CD4-positive, alpha-beta T cell treated with Interleukin-6 at 100 ng/mL for 8 hours (primary cell): ENCODE measurements at regions not wholly inside any gene's neighbourhood (a gene's known extent, or its start where the extent isn't known, plus 50 kb on each side); places are given as distances from the start of the nearest gene placed in this dataset.

ENCODE experiments used
- DNase-seq: peaks from one replicate; pipeline ENCODE4 v3.0.0-alpha.2; 2020; ENCODE audit warnings: mixed read lengths, low spot score

DNA sequence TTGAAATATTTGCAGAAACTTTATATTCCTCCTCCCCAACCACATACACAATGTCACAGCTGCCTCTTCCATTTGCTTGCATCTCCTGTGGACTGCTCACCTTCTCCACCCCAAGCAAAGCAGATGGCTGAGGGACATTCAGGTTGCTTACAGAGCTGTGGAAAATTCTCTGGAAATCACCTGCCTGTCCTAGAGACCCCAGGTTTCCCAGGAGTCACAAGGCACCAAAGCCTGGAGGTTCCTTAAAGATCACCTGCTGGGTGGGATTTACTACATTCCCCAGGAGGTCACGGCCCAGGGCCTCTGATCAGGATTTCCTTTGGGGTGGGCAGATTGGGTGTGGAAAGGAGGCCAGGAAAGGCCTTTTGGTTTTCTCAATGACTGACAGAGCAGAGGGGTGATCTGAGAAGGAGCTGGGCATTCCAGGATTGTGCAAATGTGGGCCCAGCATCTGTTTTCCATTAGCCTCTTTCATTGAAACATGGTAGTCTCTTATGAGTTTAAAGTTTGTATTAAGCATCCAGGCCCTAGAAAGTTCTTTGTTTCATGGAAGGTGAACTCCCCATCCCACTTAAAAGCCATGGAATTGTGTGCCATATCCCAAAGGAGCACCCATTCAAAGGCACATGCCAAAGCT lies 410.7 kb upstream of the TNP1 start:
- DNase-seq, result no peak

DNA sequence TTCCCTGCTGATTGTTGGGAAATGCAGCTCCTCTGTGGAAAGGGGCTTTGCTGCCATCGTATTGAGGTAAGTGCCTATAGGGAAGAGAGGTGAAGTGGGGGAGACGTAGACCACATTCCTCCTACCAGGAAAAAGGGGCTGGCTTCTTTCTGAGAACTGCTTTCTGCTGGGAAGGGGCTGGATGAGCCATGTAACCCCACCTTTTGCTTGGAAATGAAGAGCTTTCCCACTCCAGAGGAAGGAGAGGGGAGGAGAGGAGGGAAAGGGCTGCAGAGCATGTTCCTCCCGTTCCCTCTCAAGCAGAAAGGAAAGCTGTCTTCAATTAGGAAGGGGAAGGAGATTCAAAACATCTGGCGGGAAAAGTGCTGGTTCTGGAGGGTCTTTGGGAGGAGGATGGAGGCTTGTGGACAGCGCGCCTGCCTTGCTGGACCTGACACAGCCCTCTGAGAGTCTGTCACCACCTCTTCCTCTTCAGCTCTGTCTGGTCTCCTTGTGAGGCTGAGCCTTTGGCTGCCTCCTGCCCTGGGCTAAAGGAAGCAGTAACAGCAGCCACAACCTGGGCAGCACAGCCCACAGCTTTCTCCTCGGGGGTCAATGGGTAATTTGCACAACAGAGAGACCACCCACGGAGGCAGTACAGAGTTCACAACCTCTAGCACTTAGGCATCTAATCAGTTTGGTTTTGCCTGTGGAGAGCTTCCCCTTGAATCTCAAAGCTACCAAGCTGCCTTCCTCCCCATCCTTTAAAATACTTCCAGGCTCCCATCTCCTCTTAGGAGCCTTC lies 410.0 kb upstream of the TNP1 start:
- DNase-seq, result no peak

DNA sequence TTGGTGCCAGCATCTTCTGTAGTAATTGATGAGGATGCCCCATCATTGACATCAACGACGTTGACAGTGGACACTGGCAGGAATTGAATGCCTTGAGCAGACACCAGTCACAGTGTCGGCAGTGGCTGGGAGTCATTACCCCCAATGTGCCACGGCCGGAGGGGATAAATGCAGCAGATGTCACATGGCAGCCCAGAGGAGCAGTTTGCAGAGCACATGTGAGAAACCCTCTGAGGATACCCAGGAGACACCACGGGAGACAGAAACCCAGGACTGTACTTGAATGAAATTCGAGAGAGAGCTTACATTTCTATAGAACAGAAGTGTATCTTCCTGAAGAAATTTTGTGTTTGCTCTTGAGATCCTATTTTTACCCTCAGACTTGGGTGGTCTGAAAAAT lies 409.1 kb upstream of the TNP1 start:
- DNase-seq, result no peak

DNA sequence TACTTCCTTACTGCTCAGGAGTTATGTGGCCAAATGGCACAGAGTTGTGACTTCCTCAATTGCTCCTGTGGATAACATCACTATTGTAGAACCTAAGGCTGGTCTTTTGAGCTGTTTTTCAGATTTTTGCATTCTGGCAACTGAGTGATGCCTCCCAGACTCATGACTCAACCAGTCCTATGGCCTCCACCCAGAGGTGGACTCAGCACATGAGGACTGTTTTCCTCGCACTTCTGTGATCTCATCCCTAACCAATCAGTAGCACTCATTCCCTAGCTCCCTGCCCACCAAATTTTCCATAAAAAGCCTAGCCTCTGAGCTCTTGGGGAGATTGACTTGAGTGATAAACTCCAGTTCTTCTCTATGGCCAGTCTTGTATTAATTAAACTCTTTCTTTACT lies 407.9 kb upstream of the TNP1 start:
- no peak for DNase-seq

DNA sequence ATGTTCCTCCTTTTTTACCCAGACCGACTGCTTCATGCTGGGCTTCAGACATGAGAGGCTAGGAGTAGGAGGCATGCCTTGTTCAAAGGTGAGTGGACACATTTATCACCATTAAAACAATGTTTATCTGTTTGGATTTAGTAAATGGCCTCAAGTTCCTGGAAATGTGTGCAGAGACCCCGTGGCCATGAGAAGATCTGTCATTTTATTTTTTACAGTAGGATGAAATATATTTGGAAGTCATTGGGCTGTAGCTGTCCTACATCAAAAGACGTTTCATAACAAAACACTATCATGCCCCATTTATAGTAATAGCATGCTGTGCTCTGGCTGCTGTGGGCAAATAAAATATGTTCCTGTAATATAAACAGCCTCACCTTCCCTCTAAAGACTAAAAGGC lies 403.9 kb upstream of the TNP1 start:
- no peak for DNase-seq

DNA sequence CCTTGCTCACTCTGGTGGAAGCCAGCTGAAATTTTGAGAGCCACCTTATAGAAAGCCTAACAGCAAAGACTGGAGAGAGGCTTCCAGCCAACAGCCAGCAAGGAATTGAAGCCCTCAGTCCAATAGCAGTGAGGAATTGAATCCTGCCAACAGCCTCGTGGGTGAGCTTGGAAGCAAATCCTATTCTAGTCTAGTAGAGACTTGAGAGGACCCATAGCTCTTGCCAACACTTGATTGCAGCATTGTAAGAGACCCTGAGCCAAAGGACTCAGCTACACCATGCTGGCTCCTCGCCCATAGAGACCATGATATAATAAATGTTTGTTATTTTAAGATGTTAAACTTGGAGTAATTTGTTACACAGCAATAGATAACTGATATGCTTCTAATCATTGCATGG lies 403.0 kb upstream of the TNP1 start:
- no peak for DNase-seq

DNA sequence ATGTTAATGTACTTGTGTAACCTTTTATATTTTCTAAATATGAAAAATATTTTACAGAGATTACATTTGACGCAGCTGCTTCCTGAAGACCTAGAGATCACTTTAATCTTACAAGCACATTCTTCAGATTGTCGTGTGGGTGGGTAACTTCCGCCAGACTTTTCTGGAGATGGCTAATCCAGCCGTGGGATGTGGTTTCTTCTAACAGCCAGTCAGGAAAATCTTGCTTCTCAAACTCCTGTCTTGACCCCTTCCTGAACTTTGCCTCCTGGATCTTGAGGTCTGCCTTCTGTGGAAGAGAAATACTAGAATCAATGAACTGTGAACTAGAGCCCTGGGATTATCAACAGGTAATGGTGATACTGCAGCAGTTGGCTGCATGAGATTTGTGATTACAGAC lies 401.6 kb upstream of the TNP1 start:
- DNase-seq, result no peak

DNA sequence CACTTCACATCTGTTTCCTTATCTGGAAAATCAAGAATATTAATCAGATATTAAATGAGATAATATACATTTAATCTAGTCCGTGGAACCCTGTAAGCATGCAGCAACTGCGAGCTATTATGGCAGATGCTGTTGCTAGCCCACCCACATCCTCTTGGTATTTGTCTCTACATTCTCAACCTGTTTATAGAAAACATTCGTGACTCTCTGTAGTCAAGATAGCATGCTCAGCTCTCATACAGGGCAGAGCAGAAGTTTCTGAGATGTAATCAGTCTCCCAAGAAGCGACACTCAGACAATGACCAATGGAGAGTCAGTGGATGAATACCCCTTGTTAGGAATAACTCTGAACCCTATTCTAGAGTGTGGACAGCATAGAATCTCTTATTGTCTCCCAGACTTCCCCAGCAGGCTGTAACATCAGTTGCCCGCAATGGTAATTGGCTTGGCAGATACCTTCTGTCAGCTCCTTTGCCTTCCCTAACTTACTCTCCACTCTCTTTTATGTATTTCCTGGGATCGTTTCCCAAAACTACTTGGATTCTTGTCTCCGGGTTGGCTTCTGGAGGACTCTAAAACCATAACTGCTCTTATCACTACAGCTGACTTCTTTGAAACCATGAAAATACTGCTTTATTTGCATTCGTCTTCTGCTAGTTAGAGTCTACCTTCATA lies 400.7 kb upstream of the TNP1 start:
- DNase-seq, result no peak

DNA sequence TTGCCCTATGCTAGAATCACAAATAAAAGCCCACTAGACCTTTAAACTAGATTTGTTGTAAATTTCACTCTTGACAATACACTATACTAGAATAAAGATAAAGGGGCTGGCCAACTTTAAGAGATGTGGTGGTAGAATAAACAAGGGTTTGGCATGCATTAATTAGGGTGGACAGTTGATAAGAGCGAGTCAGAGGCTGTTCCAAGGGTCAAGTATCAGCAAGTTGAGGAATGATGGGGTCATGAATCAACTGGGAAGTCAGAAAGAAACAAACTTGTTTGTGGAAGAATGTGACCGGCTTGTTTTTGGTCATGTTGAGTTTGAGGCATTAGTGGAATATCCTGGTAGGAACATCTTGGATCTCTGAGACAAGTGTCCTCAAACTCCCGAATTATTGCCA lies 398.3 kb upstream of the TNP1 start:
- DNase-seq, result no peak

DNA sequence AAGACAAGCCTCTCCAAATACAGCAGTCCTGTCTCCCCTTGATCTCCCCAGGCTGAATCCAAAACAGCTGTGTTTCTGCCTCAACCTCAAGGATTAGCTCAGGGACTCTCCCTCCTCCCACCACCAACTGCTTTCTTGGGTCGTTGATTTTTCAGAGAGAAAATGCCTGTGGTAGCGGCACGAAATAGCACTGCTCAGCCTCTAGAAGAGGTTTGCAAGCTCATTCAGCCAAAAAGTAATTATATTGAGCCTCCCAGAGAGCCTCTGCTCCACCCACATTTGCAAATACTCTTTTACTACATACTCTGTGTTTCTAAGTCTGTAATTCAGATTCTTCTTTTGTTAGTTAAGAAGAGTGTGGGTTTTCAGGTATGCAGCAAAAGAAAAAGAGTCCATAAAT lies 396.4 kb upstream of the TNP1 start:
- no peak for DNase-seq

DNA sequence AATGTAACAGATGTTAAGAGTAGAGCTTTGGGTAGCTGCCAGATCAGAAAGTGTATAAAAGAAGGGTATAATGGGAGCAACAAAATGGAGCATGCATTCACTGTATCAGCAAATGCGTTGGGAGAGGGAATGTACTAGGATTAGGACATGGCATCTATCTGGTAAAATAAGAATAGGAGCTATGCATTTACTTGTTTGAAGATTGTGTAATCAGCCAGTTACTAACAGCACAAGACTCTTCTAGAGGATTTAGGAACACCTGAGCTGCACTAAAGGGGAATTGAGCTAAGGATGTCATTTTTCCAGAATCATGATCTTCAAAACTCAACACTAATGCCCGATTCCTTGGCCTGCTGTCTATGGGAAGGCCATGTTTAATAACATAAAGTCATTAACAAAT lies 394.2 kb upstream of the TNP1 start:
- DNase-seq, result no peak

DNA sequence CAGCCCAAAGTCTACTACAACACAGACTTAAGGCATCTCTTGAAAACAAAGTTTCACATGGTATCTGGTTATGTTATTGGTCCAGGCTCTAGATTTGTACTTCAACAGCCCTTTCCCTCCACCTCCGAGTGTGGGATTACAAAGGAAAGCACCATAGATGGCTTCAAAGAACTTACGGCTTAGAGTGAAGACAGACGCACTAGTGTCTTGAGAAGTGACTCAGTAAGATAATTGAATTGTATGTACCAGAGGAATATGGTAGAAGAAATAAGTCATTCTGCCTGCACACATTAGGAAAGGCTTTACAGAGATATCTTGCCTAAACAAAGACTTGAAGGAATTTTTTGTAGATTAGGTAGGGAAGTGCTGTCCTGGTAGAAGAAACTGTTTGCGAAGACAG lies 392.3 kb upstream of the TNP1 start:
- DNase-seq, result no peak

DNA sequence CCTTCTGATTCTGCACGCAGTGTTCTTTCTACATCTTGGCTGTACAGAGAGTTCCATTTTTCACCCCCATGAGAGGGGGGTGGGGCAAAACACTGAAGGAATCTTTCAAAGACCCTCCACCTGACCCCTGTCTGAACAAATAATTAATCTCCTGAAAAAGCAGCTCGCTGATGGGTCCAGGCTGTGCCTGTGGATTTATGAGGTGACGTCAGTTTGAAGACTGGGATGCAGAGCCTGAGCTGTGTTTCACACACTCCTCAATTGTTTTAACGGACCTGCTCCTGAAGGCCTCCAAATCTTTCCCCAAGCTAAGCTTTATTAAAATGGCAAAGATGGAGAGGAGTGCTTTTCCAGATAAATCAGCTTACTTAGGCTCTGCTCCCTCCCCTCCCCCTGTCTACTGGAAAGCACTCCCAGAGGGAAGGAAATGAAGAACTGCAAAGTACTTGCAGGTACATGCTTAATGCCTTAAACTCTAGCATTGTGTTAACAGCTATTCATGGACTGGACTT lies 390.2 kb upstream of the TNP1 start:
- DNase-seq, result no peak

DNA sequence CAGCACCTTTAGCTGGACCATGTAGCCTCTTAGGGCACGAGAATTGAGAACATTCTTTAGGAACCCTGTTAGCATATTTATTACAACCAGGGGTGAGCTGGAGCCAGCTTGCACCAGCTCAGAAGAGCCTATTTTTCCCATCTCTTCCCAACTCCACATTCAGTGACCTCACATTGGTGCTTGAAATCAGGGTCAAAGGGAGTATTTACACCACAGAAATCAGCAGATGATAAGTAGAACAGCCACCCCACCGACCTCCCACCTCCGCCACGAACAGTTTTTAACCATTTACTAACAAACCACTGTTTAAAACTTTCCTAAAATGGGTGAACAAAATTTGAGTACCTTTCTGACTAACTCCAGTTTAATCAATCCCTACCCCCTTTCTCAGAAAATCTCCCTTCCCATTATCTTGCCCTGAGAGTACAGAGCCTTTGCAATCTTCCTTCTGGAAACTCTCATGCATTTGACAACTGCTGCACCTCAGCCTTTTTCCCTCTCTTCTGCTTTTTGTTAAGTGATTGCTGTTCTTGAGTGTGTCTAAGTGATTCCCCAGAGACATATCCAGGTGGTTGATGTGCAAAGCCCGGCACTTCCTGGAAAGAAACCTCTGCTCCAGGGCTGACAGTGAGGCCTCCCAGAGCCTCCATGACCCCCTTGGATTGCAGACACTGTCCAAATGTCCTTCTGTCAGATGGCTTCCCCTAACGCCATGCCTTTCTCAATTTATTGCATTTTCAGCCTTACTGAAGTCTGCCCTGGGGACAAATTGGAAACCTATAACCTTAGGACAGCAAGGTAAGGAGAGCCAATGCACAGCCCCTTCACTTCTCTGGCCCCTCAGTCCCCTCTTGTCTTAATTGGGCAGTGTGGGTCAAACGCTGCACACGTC lies 389.5 kb upstream of the TNP1 start:
- DNase-seq, result no peak

DNA sequence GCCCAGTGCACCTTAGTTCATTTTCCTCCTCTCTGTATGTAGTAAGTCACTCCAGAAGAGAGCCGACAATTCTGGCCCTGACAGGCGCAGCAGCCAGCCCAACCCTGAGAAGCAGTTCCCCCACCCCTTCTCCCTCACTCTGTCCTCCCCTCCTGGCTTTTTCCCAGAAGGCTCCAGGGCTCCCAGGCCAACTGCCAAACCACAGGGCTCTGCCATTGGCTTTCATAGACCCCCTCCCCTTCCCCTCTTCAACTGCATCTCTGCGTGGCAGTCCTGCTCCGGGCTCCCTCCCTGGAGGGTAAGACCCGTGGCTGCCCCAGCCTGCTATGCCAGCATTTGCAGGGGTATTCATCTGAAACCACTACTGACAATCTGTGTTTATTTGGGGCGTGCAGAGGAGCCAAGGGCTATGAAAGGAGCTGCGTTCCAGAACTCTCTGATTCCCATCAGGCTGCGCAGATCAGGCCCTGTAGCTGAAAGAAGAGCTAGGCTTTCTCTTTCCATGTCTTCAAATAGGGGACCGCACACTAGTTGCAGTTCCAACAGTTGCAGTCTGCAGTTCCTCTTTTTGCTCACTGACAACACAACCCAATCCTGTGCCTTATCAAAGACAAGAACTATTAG lies 388.6 kb upstream of the TNP1 start:
- DNase-seq, result no peak

DNA sequence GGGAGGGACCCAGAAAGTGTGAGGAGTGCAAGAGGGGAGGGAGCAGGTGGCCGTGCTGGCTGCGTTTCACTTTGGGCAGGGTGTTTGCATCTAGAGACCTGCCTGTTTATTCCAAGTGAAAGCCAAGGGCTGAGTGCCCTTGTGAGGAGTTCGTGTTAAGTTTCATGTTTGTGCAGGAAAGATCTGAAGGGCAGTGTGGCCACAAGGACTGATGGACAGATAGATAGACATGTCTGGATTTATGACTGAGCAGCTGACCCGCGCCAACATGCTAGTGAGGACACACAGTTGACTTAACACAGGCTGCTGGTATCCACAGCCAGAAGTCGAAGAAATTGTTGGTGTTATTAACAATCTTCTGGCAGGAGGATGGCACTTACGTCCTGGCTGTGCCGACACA lies 387.6 kb upstream of the TNP1 start:
- DNase-seq, result no peak

DNA sequence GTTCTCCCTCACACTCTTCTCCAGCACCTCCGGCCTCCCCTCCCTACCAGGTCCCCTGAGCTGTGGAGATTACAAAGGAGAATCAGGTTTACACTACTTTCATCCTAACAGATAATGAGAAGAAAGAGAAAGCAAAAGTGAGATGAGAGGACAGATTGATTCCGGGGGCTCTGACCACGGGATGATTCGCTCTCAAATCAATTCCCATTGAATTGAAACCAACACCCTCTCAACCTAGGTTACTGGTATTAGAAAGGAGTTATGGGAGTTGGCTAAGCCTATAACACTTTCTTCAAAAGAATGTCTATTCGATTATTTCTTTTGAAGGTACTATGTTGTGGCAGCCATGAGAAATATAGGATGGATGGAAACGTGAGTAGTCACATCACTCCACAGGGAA lies 386.2 kb upstream of the TNP1 start:
- DNase-seq, result no peak

DNA sequence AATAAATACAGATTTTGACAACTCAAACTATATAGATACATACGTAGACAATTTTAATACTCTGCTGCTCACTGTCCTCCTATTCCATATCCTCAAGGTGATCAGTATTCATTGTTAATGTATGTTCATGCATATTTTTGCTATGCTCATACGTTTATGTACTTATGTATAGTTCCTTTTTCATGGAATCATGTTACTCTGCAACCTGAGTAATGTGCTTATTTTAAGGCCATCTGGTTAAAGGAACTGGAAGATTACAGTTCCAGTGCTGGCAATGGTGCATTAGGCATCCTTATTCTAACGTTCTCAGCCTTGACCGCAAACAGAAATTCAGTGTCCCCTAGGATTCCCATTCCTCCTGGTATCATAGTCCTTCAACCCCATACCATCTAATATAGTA lies 385.0 kb upstream of the TNP1 start:
- no peak for DNase-seq

DNA sequence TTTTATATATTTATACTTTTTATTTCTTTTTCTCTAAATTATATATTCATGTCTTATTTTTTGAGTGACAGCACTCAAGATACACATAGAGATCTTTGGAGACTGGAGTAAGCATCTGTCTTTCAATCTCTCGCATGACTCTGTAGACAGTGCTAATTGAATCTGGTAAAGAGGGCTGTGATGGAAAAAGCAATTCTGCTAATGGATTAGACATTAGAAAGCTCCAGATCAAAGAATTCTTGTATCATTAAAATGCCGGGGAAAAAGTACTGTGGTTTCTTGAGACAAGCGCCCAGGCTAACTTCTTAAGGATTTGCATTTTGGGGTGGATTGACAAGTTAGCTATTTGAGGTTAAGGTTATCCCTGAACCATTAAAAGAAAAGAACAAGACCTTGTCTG lies 383.1 kb upstream of the TNP1 start:
- no peak for DNase-seq

DNA sequence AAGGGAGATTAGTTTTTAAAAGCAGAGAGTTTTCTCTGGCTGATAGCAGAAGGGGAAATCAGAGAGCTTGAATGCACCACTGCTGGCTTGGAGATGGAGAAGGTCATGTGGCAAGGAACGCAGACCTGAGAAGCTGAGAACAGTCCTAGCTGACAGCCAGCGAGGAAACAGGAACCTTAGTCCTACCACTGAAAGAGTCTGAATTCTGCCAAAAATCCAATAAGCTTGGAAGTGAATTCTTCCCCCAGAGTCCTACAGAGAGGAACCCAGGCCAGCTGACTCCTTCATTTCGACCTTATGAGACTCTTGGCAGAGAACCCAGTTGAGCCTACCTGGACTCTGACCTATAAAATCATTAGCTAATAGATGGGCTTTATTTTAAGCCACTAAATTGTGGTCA lies 371.9 kb upstream of the TNP1 start:
- no peak for DNase-seq

DNA sequence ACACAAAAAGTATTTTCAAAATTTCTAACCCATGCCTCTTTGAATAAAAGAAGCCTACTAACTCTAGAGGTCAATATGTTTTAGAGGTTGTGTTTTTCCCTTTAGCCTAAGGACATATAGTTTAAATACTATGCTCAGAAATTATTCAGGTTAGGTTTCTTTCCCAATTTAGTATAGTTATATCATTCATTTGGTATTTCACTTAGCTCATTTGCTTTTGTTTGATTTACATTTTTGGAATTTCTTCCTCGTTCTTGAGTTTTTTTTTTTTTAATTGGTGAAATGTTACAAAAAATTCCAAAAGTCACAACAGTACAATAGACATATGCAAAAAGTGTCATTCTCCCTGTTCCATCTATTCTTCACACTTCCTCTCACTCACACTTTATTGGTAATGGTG lies 371.3 kb upstream of the TNP1 start:
- no peak for DNase-seq

DNA sequence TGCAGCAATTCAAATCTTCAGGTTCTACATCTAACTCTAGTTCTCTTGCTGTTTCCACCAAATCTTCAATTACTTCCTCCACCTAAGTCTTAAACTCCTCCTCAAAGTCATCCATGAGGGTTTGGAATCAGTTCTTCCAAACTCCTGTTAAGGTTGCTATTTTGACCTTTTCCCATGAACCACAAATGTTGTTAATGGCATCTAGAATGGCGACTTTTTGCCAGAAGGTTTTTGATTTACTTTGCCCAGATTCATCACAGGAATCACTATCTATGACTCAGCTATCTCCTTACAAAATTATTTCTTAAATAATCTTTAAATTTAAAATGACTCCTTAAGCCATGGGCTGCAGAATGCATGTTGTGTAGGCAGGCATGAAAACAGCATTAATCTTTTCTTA lies 368.9 kb upstream of the TNP1 start:
- no peak for DNase-seq
